Stomach smooth muscle (tissue), 2 donors: ENCODE measurements at regions not wholly inside any gene's neighbourhood (a gene's known extent, or its start where the extent isn't known, plus 50 kb on each side); places are given as distances from the start of the nearest gene placed in this dataset.

Source experiments
- H3K27ac ChIP-seq: one replicate; pipeline ENCODE4 v1.7.0; 2013; ENCODE audit warnings: mild to moderate bottlenecking, low read length, inconsistent platforms
- H3K27me3 ChIP-seq, 2 donors: one replicate each; pipeline ENCODE4 v1.7.0; 2013; ENCODE audit warnings: low read length in 2 of 2; ENCODE audit not compliant: insufficient read depth in 2 of 2, control insufficient read depth in 1 of 2
- H3K36me3 ChIP-seq, 2 donors: one replicate each; pipeline ENCODE4 v1.7.0; 2013; ENCODE audit warnings: low read length in 2 of 2; ENCODE audit not compliant: control insufficient read depth in 2 of 2, insufficient read depth in 2 of 2
- H3K4me1 ChIP-seq: one replicate; pipeline ENCODE4 v1.7.0; 2013; ENCODE audit warnings: low read length; ENCODE audit not compliant: control insufficient read depth, insufficient read depth
- H3K4me3 ChIP-seq, 2 donors: one replicate each; pipeline ENCODE4 v1.7.0; 2013; ENCODE audit warnings: low read length in 2 of 2
- H3K9ac ChIP-seq, 2 donors: one replicate each; pipeline ENCODE4 v1.7.0; 2013; ENCODE audit warnings: low read length in 2 of 2, mild to moderate bottlenecking in 1 of 2
- H3K9me3 ChIP-seq, 2 donors: one replicate each; pipeline ENCODE4 v1.7.0; 2013; ENCODE audit warnings: low read length in 2 of 2; ENCODE audit not compliant: control insufficient read depth in 2 of 2
- donor health status: healthy.
- donor health status: Pancreatic carcinoma.

DNA sequence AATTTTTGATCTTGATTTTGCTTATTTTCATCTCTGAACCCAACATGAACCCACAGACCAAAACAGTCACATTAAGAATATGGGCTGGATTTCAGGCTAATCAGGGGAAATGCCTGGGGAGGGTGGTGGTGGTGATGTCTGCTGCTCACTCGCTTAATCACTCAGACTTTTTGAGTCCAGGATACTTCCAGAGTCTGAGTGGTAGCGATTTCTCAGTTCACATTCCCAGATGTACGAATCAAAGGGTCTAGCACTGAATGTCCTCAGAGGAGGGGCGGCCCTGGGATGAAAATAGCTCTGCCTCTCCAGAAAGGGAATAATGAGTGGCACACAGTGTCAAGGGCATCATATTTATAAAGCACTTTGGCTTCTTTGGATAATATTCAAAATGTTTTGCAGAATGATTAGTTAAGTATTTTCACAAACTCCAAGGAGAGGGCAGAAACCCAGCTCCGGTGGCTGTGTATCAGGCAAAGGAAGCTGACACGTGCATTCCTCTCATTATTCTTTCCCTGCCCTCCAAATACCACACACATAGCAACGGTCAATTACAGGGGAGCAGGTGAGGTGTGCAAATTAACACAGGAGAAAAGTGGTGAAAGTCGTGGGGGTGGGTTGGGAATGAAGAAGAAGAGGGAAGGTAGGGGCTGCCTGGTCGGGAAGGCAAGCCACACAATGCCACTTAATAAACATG is 345.2 kb upstream of the RSPO3 start:
- no peak overlapping the region for H3K9ac ChIP-seq
- H3K36me3 ChIP-seq: no peaks in the 10 kb centered on the region
- no peaks in the 10 kb centered on the region for H3K9me3 ChIP-seq
- no peaks in the 10 kb centered on the region for H3K4me1 ChIP-seq
- no peak overlapping the region for H3K4me3 ChIP-seq
- no peaks in the 10 kb centered on the region for H3K27me3 ChIP-seq
- H3K27ac ChIP-seq: no peak overlapping the region

GRCh38 chr6:126779331-126779730 is 339.1 kb upstream of the RSPO3 start:
- H3K27ac ChIP-seq: no peak overlapping the region
- no peak overlapping the region for H3K4me3 ChIP-seq
- H3K4me1 ChIP-seq: peaks cover 2% of the 10 kb centered on the region
- H3K9ac ChIP-seq: no peak overlapping the region
- H3K27me3 ChIP-seq: no peaks in the 10 kb centered on the region
- no peaks in the 10 kb centered on the region for H3K36me3 ChIP-seq
- H3K9me3 ChIP-seq: no peaks in the 10 kb centered on the region

DNA sequence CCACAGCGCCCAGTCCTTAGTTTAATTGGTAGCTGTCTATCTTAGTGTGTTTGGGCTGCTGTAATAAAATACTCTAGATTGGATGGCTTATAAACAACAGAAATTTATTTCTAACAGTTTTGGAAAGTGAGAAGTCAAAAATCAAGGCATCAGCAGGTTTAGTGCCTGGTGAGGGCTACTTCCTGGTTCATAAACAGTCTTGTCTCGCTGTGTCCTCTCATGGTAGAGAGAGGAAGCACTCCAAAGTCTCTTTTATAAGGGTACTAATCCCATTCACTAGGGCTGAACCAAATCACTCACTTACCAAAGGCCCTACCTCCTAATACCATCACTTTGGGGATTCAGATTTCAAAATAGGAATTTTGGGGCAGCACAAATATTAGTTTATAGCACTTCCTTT is 336.9 kb upstream of the RSPO3 start:
- Histone ChIP-seq H3K27me3 (no peaks in the 10 kb centered on the region), H3K4me1 (peaks cover 4% of the 10 kb centered on the region), H3K36me3 (no peaks in the 10 kb centered on the region), H3K4me3 (no peak overlapping the region), H3K27ac (no peak overlapping the region), H3K9ac (no peak overlapping the region), H3K9me3 (no peaks in the 10 kb centered on the region)

DNA sequence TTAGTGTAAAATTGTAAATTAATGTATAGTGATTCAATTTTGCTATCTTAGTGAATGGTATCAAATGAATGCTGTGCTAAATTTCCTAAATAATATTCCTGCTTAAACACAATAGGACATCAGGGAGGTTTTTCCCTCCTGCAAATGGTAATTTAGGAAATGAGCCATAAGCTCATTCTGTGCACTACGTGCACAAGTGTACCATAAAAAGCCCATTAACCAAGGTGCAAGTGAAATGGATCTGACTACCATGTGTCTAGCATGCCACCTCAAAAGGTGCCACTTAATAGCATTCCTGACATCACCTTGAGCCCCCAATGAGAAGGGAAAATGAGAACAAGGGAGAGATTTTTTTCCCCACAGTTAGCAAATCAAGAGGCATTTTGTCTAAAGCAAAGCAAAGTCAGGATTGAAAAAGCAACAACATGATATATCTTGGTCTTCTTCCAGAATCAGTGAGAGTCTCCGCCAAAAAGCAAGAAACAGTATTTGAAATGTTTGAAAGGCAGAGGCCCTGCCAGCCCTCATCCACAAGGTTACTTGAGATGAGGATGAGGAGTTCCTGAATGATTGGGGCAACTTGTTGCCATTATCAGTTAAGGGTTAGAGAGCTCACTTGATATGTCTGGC is 334.2 kb upstream of the RSPO3 start:
- Histone ChIP-seq H3K27ac (no peak overlapping the region), H3K9me3 (no peaks in the 10 kb centered on the region), H3K9ac (no peak overlapping the region), H3K36me3 (no peaks in the 10 kb centered on the region), H3K4me1 (peaks cover 4% of the 10 kb centered on the region), H3K4me3 (no peak overlapping the region), H3K27me3 (no peaks in the 10 kb centered on the region)

GRCh38 chr6:126786262-126786661 is 332.2 kb upstream of the RSPO3 start:
- no peaks in the 10 kb centered on the region for H3K9me3 ChIP-seq
- no peaks in the 10 kb centered on the region for H3K36me3 ChIP-seq

DNA sequence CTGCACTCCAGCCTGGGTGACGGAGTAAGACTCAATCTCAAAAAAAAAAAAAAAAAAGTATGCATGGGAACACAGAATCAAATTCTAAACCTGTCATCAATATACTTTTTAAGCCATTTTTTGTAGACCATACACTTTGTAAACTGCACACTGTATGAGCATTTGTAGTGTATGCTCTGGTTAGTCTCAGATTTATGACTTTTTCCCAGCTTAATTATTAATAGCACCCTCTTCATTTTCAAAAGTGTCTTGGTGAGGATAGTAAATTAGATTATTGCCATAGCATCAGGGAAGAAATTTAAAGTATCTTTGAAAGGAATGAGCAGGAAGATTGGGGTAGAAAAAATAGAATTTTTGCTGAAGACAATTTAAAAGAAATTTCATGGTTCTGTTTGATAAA is 330.8 kb upstream of the RSPO3 start:
- Histone ChIP-seq H3K36me3 (no peaks in the 10 kb centered on the region), H3K27ac (no peak overlapping the region), H3K9me3 (no peaks in the 10 kb centered on the region), H3K27me3 (no peaks in the 10 kb centered on the region), H3K4me3 (no peak overlapping the region), H3K4me1 (peaks cover 4% of the 10 kb centered on the region), H3K9ac (no peak overlapping the region)

More at GRCh38 chr6:126786262-126786661, 332.2 kb upstream of the RSPO3 start:
- H3K27ac ChIP-seq: no peak overlapping the region
- no peaks in the 10 kb centered on the region for H3K27me3 ChIP-seq
- H3K4me1 ChIP-seq: peaks cover 4% of the 10 kb centered on the region
- H3K4me3 ChIP-seq: no peak overlapping the region
- H3K9ac ChIP-seq: no peak overlapping the region

- no peak overlapping the region for H3K27ac ChIP-seq
- H3K9ac ChIP-seq: no peak overlapping the region
- peaks cover 4% of the 10 kb centered on the region for H3K4me1 ChIP-seq
- H3K4me3 ChIP-seq: no peak overlapping the region
- no peaks in the 10 kb centered on the region for H3K36me3 ChIP-seq
- H3K9me3 ChIP-seq: no peaks in the 10 kb centered on the region
- H3K27me3 ChIP-seq: no peaks in the 10 kb centered on the region
Measured at GRCh38 chr6:126788861-126789365, 329.6 kb upstream of the RSPO3 start.

DNA sequence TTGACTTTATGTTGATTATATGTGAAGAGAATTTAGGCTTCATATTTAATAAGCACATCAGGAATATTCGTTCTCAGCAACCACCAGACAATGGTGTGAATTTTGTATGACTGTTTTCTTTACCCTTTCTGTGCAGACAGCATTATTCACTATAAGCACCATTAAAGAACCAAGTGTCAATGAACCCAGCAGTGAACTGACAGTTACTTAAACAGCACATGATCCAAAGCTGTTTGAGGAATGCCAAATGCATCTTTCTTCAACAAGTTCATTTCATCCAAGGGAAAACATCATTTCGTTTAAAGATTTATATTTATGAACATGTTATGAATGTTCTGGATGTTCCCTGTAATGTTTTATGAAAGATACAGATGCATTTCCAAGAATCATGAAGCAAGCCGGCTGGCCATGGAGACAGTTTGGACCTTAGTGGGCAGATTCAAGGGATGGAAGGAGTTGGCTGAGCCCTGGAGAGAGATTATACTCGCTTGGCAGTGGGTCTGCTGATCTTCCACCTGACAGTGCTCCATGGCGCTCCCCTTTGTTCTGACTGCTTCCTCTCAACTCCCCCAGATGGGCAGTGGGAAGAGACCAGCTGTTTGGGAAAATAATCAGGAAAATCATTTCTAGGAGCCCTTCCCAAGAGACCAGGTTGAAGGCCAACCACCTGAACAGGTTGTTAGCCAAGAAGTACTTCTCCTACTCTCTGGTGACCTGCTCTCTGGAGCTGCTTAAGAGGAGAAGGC is 326.0 kb upstream of the RSPO3 start:
- Histone ChIP-seq H3K9ac (no peak overlapping the region), H3K4me3 (no peak overlapping the region), H3K27ac (no peak overlapping the region)

GRCh38 chr6:126795161-126795560 is 323.3 kb upstream of the RSPO3 start:
- no peak overlapping the region for H3K4me3 ChIP-seq

More for the DNA sequence above, 326.0 kb upstream of the RSPO3 start:
- Histone ChIP-seq H3K4me1 (no peaks in the 10 kb centered on the region), H3K36me3 (no peaks in the 10 kb centered on the region), H3K27me3 (no peaks in the 10 kb centered on the region), H3K9me3 (no peaks in the 10 kb centered on the region)

DNA sequence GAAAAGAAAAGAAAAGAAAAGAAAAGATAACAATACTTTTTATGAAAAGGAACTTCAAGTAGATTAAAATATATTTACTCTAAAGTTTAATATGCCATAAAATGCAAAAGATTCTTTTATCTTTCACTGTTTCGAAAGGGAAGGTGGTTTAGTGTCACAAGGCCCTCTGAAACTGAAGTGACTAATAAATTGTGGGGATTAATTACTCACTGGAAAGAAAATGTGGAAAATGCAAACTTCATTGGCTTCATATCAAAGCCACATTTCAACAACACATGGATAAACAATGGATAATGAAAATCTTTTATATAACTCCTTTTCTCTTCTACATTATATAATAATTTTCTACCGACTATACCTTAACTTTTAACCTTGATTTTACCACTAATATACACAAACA is 320.5 kb upstream of the RSPO3 start:
- Histone ChIP-seq H3K36me3 (no peaks in the 10 kb centered on the region), H3K9me3 (no peaks in the 10 kb centered on the region), H3K27ac (no peak overlapping the region), H3K4me1 (no peaks in the 10 kb centered on the region), H3K27me3 (no peaks in the 10 kb centered on the region), H3K4me3 (no peak overlapping the region), H3K9ac (no peak overlapping the region)

More at GRCh38 chr6:126795161-126795560, 323.3 kb upstream of the RSPO3 start:
- no peaks in the 10 kb centered on the region for H3K27me3 ChIP-seq
- H3K4me1 ChIP-seq: no peaks in the 10 kb centered on the region
- no peak overlapping the region for H3K27ac ChIP-seq
- H3K9me3 ChIP-seq: no peaks in the 10 kb centered on the region
- H3K9ac ChIP-seq: no peak overlapping the region
- H3K36me3 ChIP-seq: no peaks in the 10 kb centered on the region
